Heart left ventricle (tissue), 13 donors: ENCODE measurements at regions not wholly inside any gene's neighbourhood (a gene's known extent, or its start where the extent isn't known, plus 50 kb on each side); places are given as distances from the start of the nearest gene placed in this dataset.
"Not testable (repeated sequence)": the region's sequence is repeated elsewhere in the genome, so short reads cannot be mapped to it uniquely, and the experiment has no call there.

ENCODE experiments used
- CTCF ChIP-seq, 12 donors: fragments of 200-600 bp; sonication (generic) in 4 of 12; IDR thresholded peaks; one replicate each; pipeline versions ENCODE4 v1.5.0 to v1.8.0; 2018 to 2022; ENCODE audit warnings: antibody characterized with exemption in 12 of 12, mild to moderate bottlenecking in 5 of 12
- POLR2A ChIP-seq, 2 donors: fragments of 450-650 bp; IDR thresholded peaks; one replicate each; pipeline ENCODE4 v1.6.1; 2017; ENCODE audit warnings: antibody characterized with exemption in 2 of 2, mild to moderate bottlenecking in 2 of 2, moderate library complexity in 2 of 2
- donor health status: ischemic (EF 13 %, LVEDD 7.1; RV severe dilation, severe dysfunction).
- donor health status: DM: no; HTN: yes; CAD: no.
- donor health status: DM: no; HTN: no; CAD: no.
- donor health status: ischemic (EF 25% LVEDD 6.9; RV normal size, moderate dysfunction).
- donor health status: ischemic (EF 25% LVEDD 5.7; RV mildly dilated, moderate dysfunction).
- donor health status: ischemic (EF 35%, LVEDD 5.7; RV mildly dilated, moderate dysfunction).
- donor health status: nonischemic (EF 11% LVEDD 7.7; RV severe dilation, severe dysfunction).
- donor health status: DM: yes; HTN: yes; CAD: no.
- donor health status: PGD.
- donor health status: ischemic (EF 29% LVEDD 5.4; RV normal size, mild dysfunction).
- donor health status: nonischemic (EF 23%, LVEDD 6.1; RV moderate dilation, normal function).

- not testable (repeated sequence) for TF ChIP-seq CTCF, POLR2A (IDR thresholded peaks at IDR 0.05)
Measured at GRCh38 chrX:141475788-141476187, 108.8 kb downstream of the SPANXA1 start.
